Psoas muscle (tissue), 7 donors: ENCODE measurements at regions not wholly inside any gene's neighbourhood (a gene's known extent, or its start where the extent isn't known, plus 50 kb on each side); places are given as distances from the start of the nearest gene placed in this dataset.
"Not testable (repeated sequence)": the region's sequence is repeated elsewhere in the genome, so short reads cannot be mapped to it uniquely, and the experiment has no call there.

ENCODE experiments used
- ATAC-seq, 4 donors: fragments of 200-7000 bp; cut with Tn5 transposase; one replicate each; pipeline ENCODE4 v1.9.1; 2020; ENCODE audit warnings: moderate library complexity in 3 of 4, mild to moderate bottlenecking in 2 of 4
- DNase-seq, 2 donors: peaks; one replicate each; pipeline ENCODE4 v3.0.0-alpha.2; 2020
- H3K27ac ChIP-seq: fragments of 200-600 bp; one replicate; pipeline ENCODE4 v1.8.0; 2022
- H3K27me3 ChIP-seq, 3 donors: fragments of 200-600 bp in 1 of 3; one replicate each; pipeline versions ENCODE4 v1.6.1 to v1.8.0; 2013 to 2022; ENCODE audit warnings: low read length in 2 of 3, mild to moderate bottlenecking in 2 of 3, moderate library complexity in 1 of 3; ENCODE audit not compliant: insufficient read depth in 3 of 3
- H3K36me3 ChIP-seq, 2 donors: fragments of 200-600 bp in 1 of 2; one replicate each; pipeline versions ENCODE4 v1.6.1 to v1.8.0; 2013 to 2022; ENCODE audit warnings: low read depth in 1 of 2, mild to moderate bottlenecking in 1 of 2, moderate library complexity in 1 of 2; ENCODE audit not compliant: insufficient read depth in 1 of 2
- H3K4me1 ChIP-seq: fragments of 200-600 bp; one replicate; pipeline ENCODE4 v1.8.0; 2022
- H3K4me3 ChIP-seq: fragments of 200-600 bp; one replicate; pipeline ENCODE4 v1.8.0; 2022; ENCODE audit warnings: mild to moderate bottlenecking
- H3K9me3 ChIP-seq: fragments of 200-600 bp; one replicate; pipeline ENCODE4 v1.8.0; 2022
- WGBS, 3 donors: extraction: QIAGEN DNeasy Blood & Tissue Kit; methylation state at CpG; one replicate each; pipeline versions ENCODE4 v1.1.6 to v1.1.7; 2013; 5-methylcytosine and 5-hydroxymethylcytosine counted together
- intact Hi-C, 2 donors: fragments of 100-400 bp; cut with DNase I; formaldehyde crosslinking; loops; one replicate each; pipeline versions ENCODE4 v1.11.0 to v1.14.2; 2022
- TF ChIP-seq, protein P1 (sequence below): fragments of 200-600 bp; IDR thresholded peaks from one replicate; pipeline ENCODE4 v1.8.0; 2022; ENCODE audit warnings: antibody characterized with exemption
- donor health status: healthy with polysubstance abuse.
- donor health status: DM: no; HTN: no; CAD: no; lungs with moderate emphysema.
- donor health status: Bipolar disorder and iron deficiency.
- donor health status: healthy.
- donor health status: DM: yes; HTN: yes; CAD: no.
- donor health status: DM: no; HTN: no; CAD: no.
- donor health status: DM: yes; HTN: yes; CAD: no.

DNA sequence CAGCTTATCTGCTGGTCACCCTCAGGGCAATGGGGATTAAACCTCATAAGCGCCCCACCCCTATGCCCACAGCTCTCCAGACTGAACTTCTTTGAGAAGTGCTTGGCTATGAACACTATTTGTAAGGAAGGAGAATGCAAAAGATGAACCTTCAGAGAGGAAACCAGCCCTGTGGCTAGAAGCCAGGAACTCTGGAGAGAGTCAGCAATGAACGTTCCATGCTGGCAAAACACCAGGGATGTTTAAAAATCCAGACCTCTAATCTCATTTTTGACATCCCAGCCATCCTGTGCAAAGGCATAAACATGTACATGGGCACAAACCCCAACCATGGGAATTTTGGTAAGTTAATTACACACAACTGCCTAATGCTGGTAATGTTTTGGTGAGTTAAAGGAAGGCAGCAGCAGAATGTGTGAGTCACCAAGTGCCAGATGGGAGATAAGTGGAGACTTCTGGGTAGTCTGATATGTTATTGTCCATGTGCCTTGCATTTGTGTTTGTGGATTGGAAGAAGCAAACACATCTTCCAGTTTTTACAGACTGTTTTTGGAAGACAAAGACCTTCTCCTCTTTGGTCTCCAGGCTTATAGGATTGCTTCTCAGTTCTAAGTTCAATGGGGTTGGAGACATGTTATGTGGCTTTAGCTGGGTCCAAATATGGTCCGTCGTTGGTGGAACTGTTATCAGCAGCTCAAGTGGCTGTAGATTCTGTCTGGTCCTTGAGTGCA, 174.1 kb upstream of the ETV3 start:
- ATAC-seq: no peak
- no peaks in the 10 kb centered on the region for H3K36me3 ChIP-seq
- H3K27me3 ChIP-seq: peaks cover 0 to 5% (median 2%) of the 10 kb centered on the region in 3 donors
- no peaks in the 10 kb centered on the region for H3K4me1 ChIP-seq
- no peak for DNase-seq
- H3K27ac ChIP-seq: no peak overlapping the region
- peaks cover 4% of the 10 kb centered on the region for H3K9me3 ChIP-seq
- TF ChIP-seq, protein P1, sequence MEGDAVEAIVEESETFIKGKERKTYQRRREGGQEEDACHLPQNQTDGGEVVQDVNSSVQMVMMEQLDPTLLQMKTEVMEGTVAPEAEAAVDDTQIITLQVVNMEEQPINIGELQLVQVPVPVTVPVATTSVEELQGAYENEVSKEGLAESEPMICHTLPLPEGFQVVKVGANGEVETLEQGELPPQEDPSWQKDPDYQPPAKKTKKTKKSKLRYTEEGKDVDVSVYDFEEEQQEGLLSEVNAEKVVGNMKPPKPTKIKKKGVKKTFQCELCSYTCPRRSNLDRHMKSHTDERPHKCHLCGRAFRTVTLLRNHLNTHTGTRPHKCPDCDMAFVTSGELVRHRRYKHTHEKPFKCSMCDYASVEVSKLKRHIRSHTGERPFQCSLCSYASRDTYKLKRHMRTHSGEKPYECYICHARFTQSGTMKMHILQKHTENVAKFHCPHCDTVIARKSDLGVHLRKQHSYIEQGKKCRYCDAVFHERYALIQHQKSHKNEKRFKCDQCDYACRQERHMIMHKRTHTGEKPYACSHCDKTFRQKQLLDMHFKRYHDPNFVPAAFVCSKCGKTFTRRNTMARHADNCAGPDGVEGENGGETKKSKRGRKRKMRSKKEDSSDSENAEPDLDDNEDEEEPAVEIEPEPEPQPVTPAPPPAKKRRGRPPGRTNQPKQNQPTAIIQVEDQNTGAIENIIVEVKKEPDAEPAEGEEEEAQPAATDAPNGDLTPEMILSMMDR: no peak
- 60 to 62% (median 61%) methylated on average over 4 of the region's 4 CpGs for WGBS, 3 donors
- H3K4me3 ChIP-seq: no peak overlapping the region
- intact Hi-C loops: no loop called here

DNA sequence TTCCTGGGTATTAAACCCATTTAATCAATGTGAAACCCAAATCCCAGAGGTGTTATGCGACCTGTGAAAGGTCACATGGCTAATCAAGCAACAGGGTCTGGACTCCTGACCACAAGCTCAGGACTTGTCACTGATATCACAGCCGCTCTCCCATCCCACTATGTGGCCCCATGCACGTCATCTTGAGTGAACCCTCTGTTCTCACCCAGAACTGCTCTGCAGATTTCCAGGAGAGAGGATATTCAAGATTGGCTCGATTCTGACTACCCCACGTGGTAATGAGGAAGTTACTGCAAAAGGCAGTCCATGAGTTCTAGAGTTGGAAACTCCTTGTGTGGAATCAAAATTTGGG, 173.5 kb upstream of the ETV3 start:
- H3K27me3 ChIP-seq: peaks cover 0 to 5% (median 2%) of the 10 kb centered on the region in 3 donors
- no peak overlapping the region for H3K27ac ChIP-seq
- intact Hi-C loops: no loop called here
- DNase-seq (no peak), ATAC-seq (no peak)
- TF ChIP-seq, protein P1: no peak
- H3K4me1 ChIP-seq: no peaks in the 10 kb centered on the region
- WGBS, 3 donors: 48 to 61% (median 55%) methylated on average over 5 of the region's 5 CpGs
- no peak overlapping the region for H3K4me3 ChIP-seq
- no peaks in the 10 kb centered on the region for H3K36me3 ChIP-seq
- H3K9me3 ChIP-seq: no peaks in the 10 kb centered on the region

DNA sequence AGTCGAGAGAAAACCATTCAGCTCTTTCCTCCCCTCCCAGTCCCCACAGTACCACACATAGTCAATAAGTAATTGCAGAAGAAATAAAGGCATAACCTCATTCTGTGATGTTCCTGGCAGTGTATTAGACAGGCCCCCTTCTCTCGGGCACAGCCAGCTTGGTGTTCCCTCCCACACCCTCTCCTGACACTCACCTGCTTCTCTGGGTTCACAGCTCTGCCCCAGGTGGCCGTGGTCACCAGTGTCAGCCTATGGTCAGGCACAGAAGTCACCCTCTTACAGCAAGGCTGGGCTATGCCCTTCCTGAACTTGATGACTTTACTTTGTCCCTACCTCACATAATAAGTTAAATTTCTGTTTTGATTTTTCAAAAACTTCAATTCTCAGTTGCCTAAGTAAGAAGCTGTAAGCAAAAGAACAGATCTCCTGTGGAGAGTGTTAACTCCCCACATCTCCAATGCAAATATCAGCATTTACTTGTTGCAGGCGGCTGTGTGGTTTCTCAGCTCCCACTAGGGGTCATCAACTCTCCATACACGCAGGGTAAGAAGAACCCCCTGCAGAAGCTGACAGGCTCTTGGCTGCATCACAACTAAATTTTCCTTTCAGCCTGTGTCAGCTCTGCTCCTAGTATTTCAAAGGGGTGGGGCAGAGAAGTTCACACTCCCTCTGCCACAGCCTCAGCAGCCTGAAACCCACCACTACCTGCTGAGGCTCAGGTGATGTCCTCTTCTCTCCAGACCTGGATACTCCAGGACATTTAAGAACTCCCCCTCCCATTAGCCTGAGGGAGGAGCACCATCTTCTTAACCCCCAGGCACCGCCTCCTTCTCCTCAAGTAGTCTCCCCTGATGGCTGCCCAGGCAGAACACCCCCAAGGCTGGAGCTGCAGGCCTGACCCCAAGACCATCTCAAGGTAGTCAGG, 172.9 kb upstream of the ETV3 start:
- DNase-seq, H3K27me3 ChIP-seq, H3K4me1 ChIP-seq, H3K36me3 ChIP-seq, ATAC-seq, H3K27ac ChIP-seq, intact Hi-C loops, H3K9me3 ChIP-seq, H3K4me3 ChIP-seq: not testable (repeated sequence)
- 26 to 32% (median 27%) methylated on average over 6 of the region's 6 CpGs for WGBS, 3 donors

DNA sequence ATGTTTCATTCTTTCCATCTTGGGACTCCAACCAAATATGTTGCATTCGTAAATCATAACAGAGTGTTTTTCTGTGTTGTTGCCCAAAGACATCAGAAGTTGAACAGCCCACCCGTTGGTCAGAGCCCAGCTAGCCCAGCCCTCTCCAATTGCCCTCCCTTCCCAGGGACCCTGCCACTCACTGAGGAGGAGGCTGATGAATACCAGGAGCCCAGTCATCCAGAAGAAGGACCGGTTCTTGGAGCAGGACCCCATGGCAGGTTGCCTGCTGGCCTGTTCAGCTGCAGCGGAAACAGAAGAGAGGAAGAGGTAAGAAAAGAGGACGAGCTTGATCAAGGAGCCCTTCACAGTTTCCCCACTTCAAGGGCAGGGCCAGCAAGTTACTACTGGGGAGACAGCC, 172.2 kb upstream of the ETV3 start:
- Histone ChIP-seq H3K4me3 (no peak overlapping the region), H3K27ac (no peak overlapping the region), H3K27me3 (peaks cover 0 to 5% (median 2%) of the 10 kb centered on the region in 3 donors), H3K4me1 (no peaks in the 10 kb centered on the region), H3K9me3 (no peaks in the 10 kb centered on the region), H3K36me3 (no peaks in the 10 kb centered on the region)
- ATAC-seq (no peak), DNase-seq (peak in 1 of 2 donors; percentile 19)
- intact Hi-C loops: no loop called here
- TF ChIP-seq, protein P1: no peak
- 23 to 47% (median 36%) methylated on average over 5 of the region's 5 CpGs for WGBS, 3 donors

DNA sequence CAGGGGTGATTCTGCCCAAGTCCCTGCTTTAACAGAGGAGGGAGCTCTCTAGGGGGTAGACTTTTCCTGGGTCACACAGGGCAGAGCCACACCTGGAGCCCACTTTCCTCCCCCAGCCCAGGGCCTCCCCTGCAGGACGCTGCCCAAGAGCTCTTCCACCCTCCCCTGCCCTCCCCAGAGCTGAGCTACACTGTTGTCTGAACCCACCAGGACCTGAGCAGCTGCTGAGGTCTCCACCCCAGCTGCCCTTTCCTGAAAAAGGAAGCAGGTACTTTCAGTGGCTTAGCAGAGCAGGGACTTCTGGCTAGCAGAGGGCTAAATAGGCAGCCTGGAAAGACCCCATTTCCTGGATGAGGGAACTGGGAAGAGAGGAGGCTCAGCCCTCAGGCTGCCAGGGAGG, 169.3 kb upstream of the ETV3 start:
- H3K27ac ChIP-seq: no peak overlapping the region
- intact Hi-C loops: no loop called here
- DNase-seq (no peak), ATAC-seq (no peak)
- H3K9me3 ChIP-seq: no peaks in the 10 kb centered on the region
- no peak overlapping the region for H3K4me3 ChIP-seq
- no peaks in the 10 kb centered on the region for H3K4me1 ChIP-seq
- peaks cover 0 to 5% (median 0%) of the 10 kb centered on the region in 3 donors for H3K27me3 ChIP-seq
- TF ChIP-seq, protein P1: no peak
- 8 to 30% (median 13%) methylated on average over 1 of the region's 1 CpG for WGBS, 3 donors
- H3K36me3 ChIP-seq: no peaks in the 10 kb centered on the region
